ENCODE measurements at regions not wholly inside any gene's neighbourhood (a gene's known extent, or its start where the extent isn't known, plus 50 kb on each side); places are given as distances from the start of the nearest gene placed in this dataset.

GRCh38 chr11:70687716-70688115 lies 289.4 kb downstream of the CTTN start:
- no peak overlapping the region for H2AFZ ChIP-seq (ENCODE audit: low read length)
- H3K79me2 ChIP-seq (ENCODE audit: insufficient read depth, low read length), result no peaks in the 10 kb centered on the region
- H4K20me1 ChIP-seq (ENCODE audit: insufficient read depth, low read length), result no peaks in the 10 kb centered on the region
- H3K27me3 ChIP-seq (ENCODE audit: insufficient read depth, low read length), result no peaks in the 10 kb centered on the region
- H3K4me1 ChIP-seq (ENCODE audit: insufficient read depth, low read length), result no peaks in the 10 kb centered on the region
- no peaks in the 10 kb centered on the region for H3K9me3 ChIP-seq (ENCODE audit: low read depth, low read length)
- peak; percentile 38 for DNase-seq (ENCODE audit: insufficient read length, low spot score, missing footprints)
- no peak overlapping the region for H3K4me3 ChIP-seq (ENCODE audit: insufficient read depth, low read length)
- TF ChIP-seq, protein P1, sequence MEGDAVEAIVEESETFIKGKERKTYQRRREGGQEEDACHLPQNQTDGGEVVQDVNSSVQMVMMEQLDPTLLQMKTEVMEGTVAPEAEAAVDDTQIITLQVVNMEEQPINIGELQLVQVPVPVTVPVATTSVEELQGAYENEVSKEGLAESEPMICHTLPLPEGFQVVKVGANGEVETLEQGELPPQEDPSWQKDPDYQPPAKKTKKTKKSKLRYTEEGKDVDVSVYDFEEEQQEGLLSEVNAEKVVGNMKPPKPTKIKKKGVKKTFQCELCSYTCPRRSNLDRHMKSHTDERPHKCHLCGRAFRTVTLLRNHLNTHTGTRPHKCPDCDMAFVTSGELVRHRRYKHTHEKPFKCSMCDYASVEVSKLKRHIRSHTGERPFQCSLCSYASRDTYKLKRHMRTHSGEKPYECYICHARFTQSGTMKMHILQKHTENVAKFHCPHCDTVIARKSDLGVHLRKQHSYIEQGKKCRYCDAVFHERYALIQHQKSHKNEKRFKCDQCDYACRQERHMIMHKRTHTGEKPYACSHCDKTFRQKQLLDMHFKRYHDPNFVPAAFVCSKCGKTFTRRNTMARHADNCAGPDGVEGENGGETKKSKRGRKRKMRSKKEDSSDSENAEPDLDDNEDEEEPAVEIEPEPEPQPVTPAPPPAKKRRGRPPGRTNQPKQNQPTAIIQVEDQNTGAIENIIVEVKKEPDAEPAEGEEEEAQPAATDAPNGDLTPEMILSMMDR (IDR thresholded peaks at IDR 0.05; ENCODE audit: extremely low read depth, low read depth, low read length), result no peak
- no peak overlapping the region for H3K27ac ChIP-seq (ENCODE audit: low read depth, low read length)
- H3K36me3 ChIP-seq (ENCODE audit: insufficient read depth, low read length), result no peaks in the 10 kb centered on the region
- no peak overlapping the region for H3K4me2 ChIP-seq (ENCODE audit: insufficient read depth, low read length)

DNA sequence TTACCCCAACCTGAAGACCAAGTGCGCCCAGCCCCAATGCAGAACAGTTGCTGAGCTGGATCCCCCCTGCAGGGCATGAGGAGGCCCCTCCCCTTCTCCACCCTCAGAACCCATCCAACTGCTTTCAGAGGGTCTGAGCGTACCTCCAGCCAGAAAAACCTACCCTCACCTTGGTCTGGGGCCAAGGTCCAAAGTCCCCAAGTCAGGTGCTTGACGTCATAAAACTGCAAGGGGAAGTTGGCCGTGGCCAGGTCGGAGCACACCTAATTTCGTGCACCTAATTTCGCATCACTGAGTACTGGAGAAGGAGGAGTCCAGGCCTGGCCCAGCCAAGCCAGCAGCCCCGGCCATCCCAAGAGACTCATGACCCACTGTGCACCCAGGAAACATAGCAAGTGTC lies 289.8 kb downstream of the CTTN start:
- Histone ChIP-seq H3K9me3 (ENCODE audit: low read depth, low read length) (no peaks in the 10 kb centered on the region), H3K79me2 (ENCODE audit: insufficient read depth, low read length) (no peaks in the 10 kb centered on the region), H3K4me1 (ENCODE audit: insufficient read depth, low read length) (no peaks in the 10 kb centered on the region), H3K27ac (ENCODE audit: low read depth, low read length) (no peak overlapping the region), H4K20me1 (ENCODE audit: insufficient read depth, low read length) (no peaks in the 10 kb centered on the region), H3K36me3 (ENCODE audit: insufficient read depth, low read length) (no peaks in the 10 kb centered on the region), H2AFZ (ENCODE audit: low read length) (no peak overlapping the region), H3K27me3 (ENCODE audit: insufficient read depth, low read length) (no peaks in the 10 kb centered on the region), H3K4me2 (ENCODE audit: insufficient read depth, low read length) (no peak overlapping the region), H3K4me3 (ENCODE audit: insufficient read depth, low read length) (no peak overlapping the region)
- TF ChIP-seq, protein P1 (IDR thresholded peaks at IDR 0.05; ENCODE audit: extremely low read depth, low read depth, low read length), result no peak
- DNase-seq (ENCODE audit: insufficient read length, low spot score, missing footprints), result peak; percentile 44

GRCh38 chr11:70689764-70690163 lies 291.4 kb downstream of the CTTN start:
- Histone ChIP-seq H3K79me2 (ENCODE audit: insufficient read depth, low read length) (no peaks in the 10 kb centered on the region), H4K20me1 (ENCODE audit: insufficient read depth, low read length) (no peaks in the 10 kb centered on the region), H3K9me3 (ENCODE audit: low read depth, low read length) (no peaks in the 10 kb centered on the region), H3K4me1 (ENCODE audit: insufficient read depth, low read length) (no peaks in the 10 kb centered on the region), H3K36me3 (ENCODE audit: insufficient read depth, low read length) (no peaks in the 10 kb centered on the region), H3K27me3 (ENCODE audit: insufficient read depth, low read length) (no peaks in the 10 kb centered on the region), H3K4me2 (ENCODE audit: insufficient read depth, low read length) (no peak overlapping the region), H2AFZ (ENCODE audit: low read length) (no peak overlapping the region), H3K4me3 (ENCODE audit: insufficient read depth, low read length) (no peak overlapping the region), H3K27ac (ENCODE audit: low read depth, low read length) (no peak overlapping the region)
- TF ChIP-seq, protein P1 (IDR thresholded peaks at IDR 0.05; ENCODE audit: extremely low read depth, low read depth, low read length), result no peak
- DNase-seq (ENCODE audit: insufficient read length, low spot score, missing footprints), result peak; percentile 34

- Histone ChIP-seq H3K4me1 (ENCODE audit: insufficient read depth, low read length) (no peaks in the 10 kb centered on the region), H3K79me2 (ENCODE audit: insufficient read depth, low read length) (no peaks in the 10 kb centered on the region), H3K9me3 (ENCODE audit: low read depth, low read length) (no peaks in the 10 kb centered on the region), H4K20me1 (ENCODE audit: insufficient read depth, low read length) (no peaks in the 10 kb centered on the region), H3K27ac (ENCODE audit: low read depth, low read length) (no peak overlapping the region), H2AFZ (ENCODE audit: low read length) (no peak overlapping the region), H3K27me3 (ENCODE audit: insufficient read depth, low read length) (no peaks in the 10 kb centered on the region), H3K36me3 (ENCODE audit: insufficient read depth, low read length) (no peaks in the 10 kb centered on the region), H3K4me2 (ENCODE audit: insufficient read depth, low read length) (no peak overlapping the region), H3K4me3 (ENCODE audit: insufficient read depth, low read length) (no peak overlapping the region)
- TF ChIP-seq, protein P1 (IDR thresholded peaks at IDR 0.05; ENCODE audit: extremely low read depth, low read depth, low read length), result no peak
- DNase-seq (ENCODE audit: insufficient read length, low spot score, missing footprints), result no peak
Observed at GRCh38 chr11:70692131-70692530, 293.8 kb downstream of the CTTN start.

All from osteoblast (primary cell).